ENCODE measurements at regions not wholly inside any gene's neighbourhood (a gene's known extent, or its start where the extent isn't known, plus 50 kb on each side); places are given as distances from the start of the nearest gene placed in this dataset.

DNA sequence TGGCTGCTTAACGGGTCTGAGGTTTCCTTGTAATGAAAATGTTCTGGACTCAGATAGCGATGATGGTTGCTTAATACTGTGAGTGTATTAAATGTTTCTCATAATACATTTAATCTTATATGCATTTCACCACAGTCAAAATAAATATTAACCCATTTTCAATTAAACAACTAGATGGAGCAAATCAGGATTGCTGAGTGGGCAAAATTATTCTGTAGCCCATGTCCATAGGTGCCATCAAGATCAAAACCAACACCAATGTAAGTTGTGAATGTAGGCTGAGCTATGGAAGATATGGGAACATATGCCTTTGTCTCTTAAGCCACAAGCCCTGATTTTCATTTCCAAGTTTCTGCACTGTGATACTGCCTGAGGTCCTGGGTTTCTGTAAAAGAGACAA lies 572.6 kb upstream of the EEF2KMT start:
- no peak for TF ChIP-seq EZH2 (IDR thresholded peaks at IDR 0.05; ENCODE audit: insufficient read depth, poor library complexity, severe bottlenecking)
- TF ChIP-seq EZH2phosphoT487 (IDR thresholded peaks at IDR 0.05; ENCODE audit: insufficient read depth, low read depth) = no peak

DNA sequence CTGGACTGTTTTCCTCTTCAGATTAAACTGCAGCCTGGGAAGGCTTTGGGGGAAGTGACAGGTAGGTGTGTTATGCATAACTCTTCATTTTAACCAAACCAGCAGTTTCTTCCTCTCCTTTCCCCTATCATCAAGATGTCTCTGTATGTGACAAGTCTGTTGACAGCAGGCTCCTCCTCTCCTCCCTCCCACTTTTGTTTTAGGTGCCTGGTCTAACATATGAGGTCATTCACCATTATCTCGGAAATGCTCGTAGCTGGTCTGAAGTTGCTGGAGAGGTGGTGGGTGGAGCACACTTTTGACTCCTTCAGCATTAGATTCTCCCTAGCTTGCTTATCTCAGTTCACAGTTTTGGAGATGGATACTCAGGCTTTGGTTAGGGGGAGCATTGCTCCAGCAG lies 571.0 kb upstream of the EEF2KMT start:
- TF ChIP-seq EZH2 (IDR thresholded peaks at IDR 0.05; ENCODE audit: insufficient read depth, poor library complexity, severe bottlenecking) (no peak), EZH2phosphoT487 (IDR thresholded peaks at IDR 0.05; ENCODE audit: insufficient read depth, low read depth) (no peak)
- Histone ChIP-seq H3K9ac (no peak overlapping the region), H3K9me3 (ENCODE audit: low read depth) (no peaks in the 10 kb centered on the region), H3K4me2 (ENCODE audit: unreplicated experiment) (no peak overlapping the region), H3K79me2 (ENCODE audit: insufficient read depth) (no peaks in the 10 kb centered on the region), H3K27ac (no peak overlapping the region), H3K36me3 (ENCODE audit: low read depth) (no peaks in the 10 kb centered on the region), H3K4me1 (ENCODE audit: insufficient read depth) (no peaks in the 10 kb centered on the region), H3K27me3 (replicated peaks; ENCODE audit: insufficient read depth) (no peaks in the 10 kb centered on the region), H2AFZ (no peak overlapping the region), H3K4me3 (no peak overlapping the region), H3F3A (ENCODE audit: insufficient read depth) (no peaks in the 10 kb centered on the region), H3K9me2 (ENCODE audit: insufficient read depth) (no peaks in the 10 kb centered on the region), H4K20me1 (ENCODE audit: insufficient read depth) (no peaks in the 10 kb centered on the region)
- DNase-seq = no peak
- in situ Hi-C loops (cut with MboI) = no loop called here
- WGBS, 2 experiments (ENCODE audit: low coverage in 1 of 2, low lambda C conversion rate in 2 of 2, missing lambda C conversion rate in 2 of 2) = 0 to 2% methylated on average over 2 of the region's 2 CpGs

More for the DNA sequence above, 572.6 kb upstream of the EEF2KMT start:
- no peak for DNase-seq
- 17% methylated on average over 2 of the region's 2 CpGs for WGBS, 2 experiments (ENCODE audit: low coverage in 1 of 2, low lambda C conversion rate in 2 of 2, missing lambda C conversion rate in 2 of 2)
- Histone ChIP-seq H3K4me2 (ENCODE audit: unreplicated experiment) (no peak overlapping the region), H3K36me3 (ENCODE audit: low read depth) (no peaks in the 10 kb centered on the region), H3K79me2 (ENCODE audit: insufficient read depth) (no peaks in the 10 kb centered on the region), H3K27ac (no peak overlapping the region), H3K27me3 (replicated peaks; ENCODE audit: insufficient read depth) (no peaks in the 10 kb centered on the region), H3F3A (ENCODE audit: insufficient read depth) (no peaks in the 10 kb centered on the region), H3K9me2 (ENCODE audit: insufficient read depth) (no peaks in the 10 kb centered on the region), H3K4me1 (ENCODE audit: insufficient read depth) (no peaks in the 10 kb centered on the region), H2AFZ (no peak overlapping the region), H3K4me3 (no peak overlapping the region), H4K20me1 (ENCODE audit: insufficient read depth) (no peaks in the 10 kb centered on the region), H3K9ac (no peak overlapping the region), H3K9me3 (ENCODE audit: low read depth) (no peaks in the 10 kb centered on the region)
- in situ Hi-C loops (cut with MboI) = no loop called here

DNA sequence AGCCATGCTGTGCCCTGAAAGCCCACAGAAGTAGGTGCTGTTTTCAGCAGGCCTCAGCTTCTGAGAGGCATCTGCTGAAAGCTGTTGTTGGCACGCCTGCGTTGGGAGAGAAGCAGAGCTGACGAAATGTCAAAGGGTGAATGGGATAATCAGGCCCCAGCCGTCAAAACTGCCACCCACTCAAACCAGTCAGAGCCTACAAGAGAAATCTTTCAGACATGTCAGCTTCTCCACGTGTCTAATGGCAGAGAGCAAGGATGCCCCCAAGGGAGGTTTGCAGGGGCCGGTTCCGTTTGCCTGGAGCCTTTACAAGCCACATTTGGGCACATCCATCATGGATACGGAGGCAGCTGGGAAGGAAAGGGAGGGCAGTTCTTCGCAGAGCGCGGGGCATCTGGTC lies 568.2 kb upstream of the EEF2KMT start:
- Histone ChIP-seq H3K9ac (no peak overlapping the region), H3K9me3 (ENCODE audit: low read depth) (no peaks in the 10 kb centered on the region), H3K4me2 (ENCODE audit: unreplicated experiment) (no peak overlapping the region), H3K36me3 (ENCODE audit: low read depth) (no peaks in the 10 kb centered on the region), H3K79me2 (ENCODE audit: insufficient read depth) (no peaks in the 10 kb centered on the region), H3F3A (ENCODE audit: insufficient read depth) (no peaks in the 10 kb centered on the region), H3K4me3 (no peak overlapping the region), H3K27me3 (replicated peaks; ENCODE audit: insufficient read depth) (no peaks in the 10 kb centered on the region), H3K27ac (no peak overlapping the region), H4K20me1 (ENCODE audit: insufficient read depth) (no peaks in the 10 kb centered on the region), H3K9me2 (ENCODE audit: insufficient read depth) (no peaks in the 10 kb centered on the region), H2AFZ (no peak overlapping the region), H3K4me1 (ENCODE audit: insufficient read depth) (no peaks in the 10 kb centered on the region)
- no peak for DNase-seq
- WGBS, 2 experiments (ENCODE audit: low coverage in 1 of 2, low lambda C conversion rate in 2 of 2, missing lambda C conversion rate in 2 of 2) = 12 to 14% methylated on average over 11 of the region's 11 CpGs
- TF ChIP-seq EZH2phosphoT487 (IDR thresholded peaks at IDR 0.05; ENCODE audit: insufficient read depth, low read depth) = no peak
- no peak for TF ChIP-seq EZH2 (IDR thresholded peaks at IDR 0.05; ENCODE audit: insufficient read depth, poor library complexity, severe bottlenecking)
- in situ Hi-C loops (cut with MboI) = no loop called here

DNA sequence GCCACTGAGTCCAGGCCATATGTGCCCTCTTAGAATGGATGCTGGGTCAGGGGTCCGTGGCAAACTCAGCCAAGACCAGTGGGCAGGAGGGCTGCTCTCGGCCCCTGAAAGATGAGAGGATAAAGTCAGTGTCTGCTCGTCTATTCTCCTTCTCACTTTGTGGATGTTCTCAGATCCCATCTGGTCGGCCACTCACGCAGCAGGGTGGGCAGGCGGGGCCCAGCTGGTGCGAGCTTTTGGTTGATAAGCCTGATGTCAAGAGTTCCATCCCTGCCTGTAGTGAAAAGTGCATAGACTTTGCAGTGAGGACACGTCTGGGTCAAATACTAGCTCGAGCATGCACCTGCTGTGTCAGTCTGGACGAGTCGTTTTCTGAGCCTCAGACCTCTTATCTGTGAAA lies 556.2 kb upstream of the EEF2KMT start:
- Histone ChIP-seq H3K27me3 (replicated peaks; ENCODE audit: insufficient read depth) (no peaks in the 10 kb centered on the region), H3K9me3 (ENCODE audit: low read depth) (no peaks in the 10 kb centered on the region), H3K4me2 (ENCODE audit: unreplicated experiment) (no peak overlapping the region), H3F3A (ENCODE audit: insufficient read depth) (no peaks in the 10 kb centered on the region), H3K4me3 (no peak overlapping the region), H3K9me2 (ENCODE audit: insufficient read depth) (no peaks in the 10 kb centered on the region), H2AFZ (no peak overlapping the region), H3K4me1 (ENCODE audit: insufficient read depth) (no peaks in the 10 kb centered on the region), H3K36me3 (ENCODE audit: low read depth) (no peaks in the 10 kb centered on the region), H3K79me2 (ENCODE audit: insufficient read depth) (no peaks in the 10 kb centered on the region), H4K20me1 (ENCODE audit: insufficient read depth) (no peaks in the 10 kb centered on the region), H3K27ac (no peak overlapping the region), H3K9ac (no peak overlapping the region)
- no peak for DNase-seq
- TF ChIP-seq EZH2phosphoT487 (IDR thresholded peaks at IDR 0.05; ENCODE audit: insufficient read depth, low read depth) (no peak), EZH2 (IDR thresholded peaks at IDR 0.05; ENCODE audit: insufficient read depth, poor library complexity, severe bottlenecking) (no peak)
- WGBS, 2 experiments (ENCODE audit: low coverage in 1 of 2, low lambda C conversion rate in 2 of 2, missing lambda C conversion rate in 2 of 2) = 3% methylated on average over 10 to 11 of the region's 11 CpGs
- in situ Hi-C loops (cut with MboI) = loop anchor here (10.0 kb wide), 1 partner anchor 61 kb away; no protein-coding TSS in a partner anchor

DNA sequence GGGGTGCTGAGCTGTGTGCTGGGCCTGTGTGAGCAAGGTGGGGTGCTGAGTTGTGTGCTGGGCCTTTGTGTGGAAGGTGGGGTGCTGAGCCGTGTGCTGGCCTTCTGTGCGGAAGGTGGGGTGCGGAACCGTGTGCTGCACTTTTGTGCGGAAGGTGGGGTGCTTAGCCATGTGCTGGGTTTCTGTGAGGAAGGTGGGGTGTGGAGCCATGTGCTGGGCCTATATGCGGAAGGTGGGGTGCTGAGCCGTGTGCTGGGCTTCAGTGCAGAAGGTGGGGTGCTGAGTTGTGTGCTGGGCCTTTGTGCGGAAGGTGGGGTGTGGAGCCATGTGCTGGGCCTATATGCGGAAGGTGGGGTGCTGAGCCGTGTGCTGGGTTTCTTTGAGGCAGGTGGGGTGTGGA lies 555.4 kb upstream of the EEF2KMT start:
- no peak for TF ChIP-seq EZH2phosphoT487 (IDR thresholded peaks at IDR 0.05; ENCODE audit: insufficient read depth, low read depth)
- TF ChIP-seq EZH2 (IDR thresholded peaks at IDR 0.05; ENCODE audit: insufficient read depth, poor library complexity, severe bottlenecking) = no peak
- Histone ChIP-seq H3K9ac (no peak overlapping the region), H3K36me3 (ENCODE audit: low read depth) (no peaks in the 10 kb centered on the region), H3K4me2 (ENCODE audit: unreplicated experiment) (no peak overlapping the region), H3K9me3 (ENCODE audit: low read depth) (no peaks in the 10 kb centered on the region), H2AFZ (no peak overlapping the region), H3K4me1 (ENCODE audit: insufficient read depth) (no peaks in the 10 kb centered on the region), H3K27ac (no peak overlapping the region), H4K20me1 (ENCODE audit: insufficient read depth) (no peaks in the 10 kb centered on the region), H3K27me3 (replicated peaks; ENCODE audit: insufficient read depth) (no peaks in the 10 kb centered on the region), H3K4me3 (no peak overlapping the region), H3F3A (ENCODE audit: insufficient read depth) (no peaks in the 10 kb centered on the region), H3K9me2 (ENCODE audit: insufficient read depth) (no peaks in the 10 kb centered on the region), H3K79me2 (ENCODE audit: insufficient read depth) (no peaks in the 10 kb centered on the region)
- WGBS, 2 experiments (ENCODE audit: low coverage in 1 of 2, low lambda C conversion rate in 2 of 2, missing lambda C conversion rate in 2 of 2) = 62 to 68% methylated on average over 10 of the region's 10 CpGs
- DNase-seq = no peak
- in situ Hi-C loops (cut with MboI) = loop anchor here (10.0 kb wide), 1 partner anchor 62 kb away; no protein-coding TSS in a partner anchor

All from GM23248 (cell line).